OCI-LY7 (cell line): ENCODE measurements at regions not wholly inside any gene's neighbourhood (a gene's known extent, or its start where the extent isn't known, plus 50 kb on each side); places are given as distances from the start of the nearest gene placed in this dataset.
A peak's percentile ranks its signal among the peaks of the same experiment; 100 is the strongest.

Source experiments
- BruUV-seq: library from RNA; stranded (reverse); fragments of 400-500 nt; replicated peaks from 2 replicates; lab custom pipeline; 2021; lab: Mats Ljungman, UMichigan
- CTCF ChIA-PET: fragments of 300-600 bp; sonication (Branson Sonifier 250); formaldehyde crosslinking; loops from one replicate; lab custom pipeline; 2022; ENCODE audit warnings: antibody characterized with exemption; ENCODE audit not compliant: unreplicated experiment; lab: Charles Lee
- POLR2A ChIA-PET: fragments of 300-600 bp; sonication (Branson Sonifier 250); formaldehyde crosslinking; loops from one replicate; lab custom pipeline; 2022; ENCODE audit warnings: antibody characterized with exemption; lab: Charles Lee
- DNase-seq: peaks from one replicate; pipeline ENCODE4 v3.0.0-alpha.2; 2015; ENCODE audit warnings: low spot score
- H2AFZ ChIP-seq: fragments of 200-600 bp; sonication (generic), shearing (Covaris generic); 2 replicates; pipeline ENCODE4 v1.6.1; 2014; ENCODE audit warnings: mild to moderate bottlenecking, antibody characterized with exemption, low read length, moderate library complexity
- H3K27ac ChIP-seq: fragments of 200-600 bp; sonication (generic); 2 replicates; pipeline ENCODE4 v1.5.1; 2014; ENCODE audit warnings: mixed run types, low read depth, mild to moderate bottlenecking, moderate library complexity, low read length, inconsistent platforms; ENCODE audit not compliant: poor library complexity, severe bottlenecking
- H3K36me3 ChIP-seq: fragments of 200-600 bp; sonication (generic); 2 replicates; pipeline ENCODE4 v1.6.1; 2014; ENCODE audit warnings: mild to moderate bottlenecking, antibody characterized with exemption, low read length, moderate library complexity, mixed read lengths; ENCODE audit not compliant: insufficient read depth
- H3K4me1 ChIP-seq: fragments of 200-600 bp; sonication (generic); 2 replicates; pipeline ENCODE4 v1.5.1; 2014; ENCODE audit warnings: mild to moderate bottlenecking, low read length; ENCODE audit not compliant: insufficient read depth, poor library complexity, severe bottlenecking
- H3K4me2 ChIP-seq: fragments of 200-600 bp; sonication (generic); 2 replicates; pipeline ENCODE4 v1.6.1; 2014; ENCODE audit warnings: mild to moderate bottlenecking, low read length
- H3K4me3 ChIP-seq: fragments of 200-600 bp; sonication (generic); 2 replicates; pipeline ENCODE4 v1.5.1; 2014; ENCODE audit warnings: mild to moderate bottlenecking, low read depth, low read length; ENCODE audit not compliant: poor library complexity, severe bottlenecking
- H3K79me2 ChIP-seq: fragments of 200-600 bp; sonication (generic); 2 replicates; pipeline ENCODE4 v1.6.1; 2016; ENCODE audit warnings: low read depth, mild to moderate bottlenecking, low read length, moderate library complexity, mixed read lengths; ENCODE audit not compliant: insufficient read depth
- H3K9me2 ChIP-seq: fragments of 200-600 bp; sonication (generic); 2 replicates; pipeline ENCODE4 v1.6.1; 2016; ENCODE audit warnings: mild to moderate bottlenecking, low read length, mixed read lengths; ENCODE audit not compliant: insufficient read depth
- H3K9me3 ChIP-seq: fragments of 200-600 bp; sonication (generic); 2 replicates; pipeline ENCODE4 v1.6.1; 2014; ENCODE audit warnings: mild to moderate bottlenecking, mixed run types, low read length, mixed read lengths
- H4K20me1 ChIP-seq: fragments of 200-600 bp; sonication (generic); 2 replicates; pipeline ENCODE4 v1.6.1; 2014; ENCODE audit warnings: mild to moderate bottlenecking, antibody characterized with exemption, low read length, moderate library complexity, mixed read lengths; ENCODE audit not compliant: insufficient read depth
- EZH2phosphoT487 ChIP-seq: fragments of 200-600 bp; sonication (generic); IDR thresholded peaks from 2 replicates; pipeline ENCODE4 v1.6.1; 2018; ENCODE audit warnings: low read depth, borderline replicate concordance, mild to moderate bottlenecking, mixed run types, antibody characterized with exemption, low read length, moderate library complexity, mixed read lengths
- intact Hi-C: fragments of 100-400 bp; cut with micrococcal nuclease; formaldehyde crosslinking; loops from one replicate; pipeline ENCODE4 v1.10.0; 2022; ENCODE audit not compliant: unreplicated experiment
- TF ChIP-seq, protein P1 (sequence below): fragments of 200-600 bp; sonication (generic); conservative IDR thresholded peaks from 2 replicates; pipeline ENCODE4 v1.5.1; 2014; ENCODE audit warnings: mild to moderate bottlenecking, antibody characterized with exemption, low read length, moderate library complexity, mixed read lengths

DNA sequence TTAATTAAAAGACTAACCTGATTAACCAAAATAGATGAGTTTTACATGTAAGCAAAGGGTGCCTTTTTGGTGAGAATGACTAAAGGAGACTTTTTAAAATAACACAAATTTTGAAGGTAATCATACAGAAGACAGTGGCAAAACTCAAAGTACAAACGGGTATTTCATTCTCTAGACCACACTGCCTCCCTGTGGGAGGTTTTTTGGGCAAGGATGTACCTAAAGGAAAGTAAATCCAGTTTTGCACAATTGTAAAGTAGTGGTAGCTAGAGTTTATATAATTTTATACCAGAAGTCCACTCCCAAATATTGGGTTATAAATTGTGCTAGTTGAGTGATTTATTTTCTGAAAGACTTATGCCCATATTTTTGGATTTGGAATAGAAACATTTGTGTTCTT lies 201.0 kb downstream of the PAPSS1 start:
- DNase-seq: peak; percentile 1
- Histone ChIP-seq H4K20me1 (no peaks in the 10 kb centered on the region), H3K79me2 (no peaks in the 10 kb centered on the region), H2AFZ (no peak overlapping the region), H3K4me2 (no peak overlapping the region), H3K9me3 (no peaks in the 10 kb centered on the region), H3K4me3 (no peak overlapping the region), H3K27ac (no peak overlapping the region), H3K4me1 (no peaks in the 10 kb centered on the region), H3K36me3 (no peaks in the 10 kb centered on the region), H3K9me2 (no peaks in the 10 kb centered on the region)
- TF ChIP-seq, protein P1, sequence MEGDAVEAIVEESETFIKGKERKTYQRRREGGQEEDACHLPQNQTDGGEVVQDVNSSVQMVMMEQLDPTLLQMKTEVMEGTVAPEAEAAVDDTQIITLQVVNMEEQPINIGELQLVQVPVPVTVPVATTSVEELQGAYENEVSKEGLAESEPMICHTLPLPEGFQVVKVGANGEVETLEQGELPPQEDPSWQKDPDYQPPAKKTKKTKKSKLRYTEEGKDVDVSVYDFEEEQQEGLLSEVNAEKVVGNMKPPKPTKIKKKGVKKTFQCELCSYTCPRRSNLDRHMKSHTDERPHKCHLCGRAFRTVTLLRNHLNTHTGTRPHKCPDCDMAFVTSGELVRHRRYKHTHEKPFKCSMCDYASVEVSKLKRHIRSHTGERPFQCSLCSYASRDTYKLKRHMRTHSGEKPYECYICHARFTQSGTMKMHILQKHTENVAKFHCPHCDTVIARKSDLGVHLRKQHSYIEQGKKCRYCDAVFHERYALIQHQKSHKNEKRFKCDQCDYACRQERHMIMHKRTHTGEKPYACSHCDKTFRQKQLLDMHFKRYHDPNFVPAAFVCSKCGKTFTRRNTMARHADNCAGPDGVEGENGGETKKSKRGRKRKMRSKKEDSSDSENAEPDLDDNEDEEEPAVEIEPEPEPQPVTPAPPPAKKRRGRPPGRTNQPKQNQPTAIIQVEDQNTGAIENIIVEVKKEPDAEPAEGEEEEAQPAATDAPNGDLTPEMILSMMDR: peak; percentile 48
- TF ChIP-seq EZH2phosphoT487: no peak
- intact Hi-C loops: no loop called here
- ChIA-PET CTCF (no interaction called here), POLR2A (no interaction called here)
- BruUV-seq: no TSS peak

DNA sequence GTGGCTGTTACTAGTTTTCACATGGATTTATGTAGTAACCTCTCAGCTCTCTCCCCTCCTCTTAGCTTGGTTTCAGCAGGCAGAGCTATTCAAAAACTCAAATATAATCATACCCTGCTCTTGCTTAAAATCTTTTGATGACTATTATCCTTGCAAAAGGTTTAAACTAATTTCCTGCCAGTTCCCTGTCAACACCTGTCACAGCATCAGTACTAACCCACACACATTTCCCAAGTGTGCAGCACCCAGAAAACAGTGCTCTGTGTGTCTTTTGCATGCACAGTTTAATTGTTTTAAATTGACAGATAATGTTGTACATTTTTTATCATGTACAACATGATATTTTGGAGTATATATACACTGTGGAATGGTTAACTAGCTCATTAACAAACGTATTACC lies 202.0 kb downstream of the PAPSS1 start:
- Histone ChIP-seq H3K9me3 (no peaks in the 10 kb centered on the region), H3K79me2 (no peaks in the 10 kb centered on the region), H4K20me1 (no peaks in the 10 kb centered on the region), H3K36me3 (no peaks in the 10 kb centered on the region), H3K4me3 (no peak overlapping the region), H2AFZ (no peak overlapping the region), H3K4me2 (no peak overlapping the region), H3K27ac (no peak overlapping the region), H3K9me2 (no peaks in the 10 kb centered on the region), H3K4me1 (no peaks in the 10 kb centered on the region)
- DNase-seq: no peak
- intact Hi-C loops: no loop called here
- CTCF ChIA-PET: no interaction called here
- POLR2A ChIA-PET: no interaction called here
- BruUV-seq: no TSS peak
- TF ChIP-seq, protein P1: no peak
- no peak for TF ChIP-seq EZH2phosphoT487

DNA sequence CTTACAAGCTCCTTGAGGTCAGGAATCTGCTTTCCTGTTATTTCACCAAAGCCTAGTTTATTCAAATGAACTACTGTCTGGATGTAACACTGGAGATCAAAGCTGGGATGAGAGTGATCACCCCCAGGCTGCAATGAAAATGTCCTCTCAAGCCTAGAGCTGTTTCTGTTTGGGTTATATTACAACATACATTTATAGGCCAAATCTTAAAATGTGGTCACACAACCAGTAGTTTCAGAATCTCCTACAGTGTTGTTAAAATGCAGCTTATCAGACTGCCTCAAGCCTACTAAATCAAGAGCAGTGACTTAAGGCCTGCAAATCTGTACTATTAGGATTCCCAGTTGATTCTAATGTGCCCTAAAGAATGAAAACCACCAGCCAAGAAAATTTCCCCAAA lies 207.5 kb downstream of the PAPSS1 start:
- BruUV-seq: no TSS peak
- Histone ChIP-seq H3K9me3 (no peaks in the 10 kb centered on the region), H3K4me3 (no peak overlapping the region), H3K4me2 (no peak overlapping the region), H3K79me2 (no peaks in the 10 kb centered on the region), H4K20me1 (no peaks in the 10 kb centered on the region), H3K4me1 (no peaks in the 10 kb centered on the region), H3K9me2 (no peaks in the 10 kb centered on the region), H3K36me3 (no peaks in the 10 kb centered on the region), H2AFZ (no peak overlapping the region), H3K27ac (no peak overlapping the region)
- POLR2A ChIA-PET: no interaction called here
- DNase-seq: no peak
- CTCF ChIA-PET: interaction anchor here (0.9 kb wide), 1 partner anchor 16 kb away, joined by 3 read pairs; no protein-coding TSS in a partner anchor
- no peak for TF ChIP-seq EZH2phosphoT487
- TF ChIP-seq, protein P1: no peak
- intact Hi-C loops: no loop called here
